ENCODE measurements at regions not wholly inside any gene's neighbourhood (a gene's known extent, or its start where the extent isn't known, plus 50 kb on each side); places are given as distances from the start of the nearest gene placed in this dataset.

DNA sequence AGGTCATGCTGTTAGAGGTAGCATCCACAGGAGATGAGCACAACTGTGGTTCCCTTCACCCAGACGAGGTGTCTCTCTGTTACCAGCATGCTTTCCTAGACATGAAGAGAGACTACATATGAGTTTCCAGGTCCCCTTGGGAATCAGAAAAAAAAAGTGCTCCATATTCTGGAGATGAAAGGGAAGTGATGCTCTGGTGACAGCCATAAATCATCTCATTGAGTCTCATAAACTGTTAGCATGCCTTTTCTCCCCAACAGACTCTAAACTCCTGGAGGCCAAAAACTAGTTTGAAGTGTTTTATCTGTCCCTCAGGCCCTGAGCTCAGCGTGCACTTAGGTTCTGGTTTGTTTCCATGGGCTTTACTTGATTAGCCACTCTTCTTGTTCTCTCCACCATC, 124.6 kb upstream of the CREB1 start:
- dilution Hi-C loops (cut with HindIII; ENCODE audit: low sequenced_read_pairs, unreplicated experiment) (no loop called here), intact Hi-C loops (cut with micrococcal nuclease) (no loop called here), in situ Hi-C loops (cut with MboI; ENCODE audit: low sequenced_read_pairs) (no loop called here)
- no peak overlapping the region for H4K5ac ChIP-seq (ENCODE audit: low read depth, low read length)
- WGBS, 2 experiments (ENCODE audit: extremely low coverage in 2 of 2, insufficient read length in 1 of 2), result no CpG with 5 or more reads among the region's 2 CpGs
- H4K20me1 ChIP-seq (ENCODE audit: insufficient read depth, low read length), result no peaks in the 10 kb centered on the region
- H3K4me3 ChIP-seq (ENCODE audit: insufficient read depth, low read depth, low read length), result no peak overlapping the region
- no peak overlapping the region for H3K23ac ChIP-seq (ENCODE audit: low read depth, low read length)
- no peak overlapping the region for H4K91ac ChIP-seq (ENCODE audit: insufficient read depth, low read depth, low read length)
- H3K4me1 ChIP-seq (ENCODE audit: control insufficient read depth, insufficient read depth, low read length), result peaks cover 2% of the 10 kb centered on the region; the same call in 1 of the 2 replicates
- H2BK120ac ChIP-seq (ENCODE audit: low read depth, low read length), result no peak overlapping the region
- H3K9me3 ChIP-seq (ENCODE audit: control insufficient read depth, insufficient read depth, low read length), result no peaks in the 10 kb centered on the region
- H2AK5ac ChIP-seq (ENCODE audit: low read depth, low read length), result no peak overlapping the region
- no peaks in the 10 kb centered on the region for H3K9me1 ChIP-seq (ENCODE audit: insufficient read depth, low read length)
- H3K79me1 ChIP-seq (ENCODE audit: low read depth in 1 of 2, low read length in 2 of 2), result no peaks in the 10 kb centered on the region
- H2BK15ac ChIP-seq (ENCODE audit: low read depth, low read length), result no peak overlapping the region
- no peak overlapping the region for H2BK20ac ChIP-seq (ENCODE audit: low read depth, low read length)
- H3K14ac ChIP-seq (replicated peaks; ENCODE audit: low read depth, low read length), result no peak overlapping the region
- H4K8ac ChIP-seq (ENCODE audit: low read depth in 2 of 2, low read length in 2 of 2), result no peak overlapping the region
- H2AFZ ChIP-seq (replicated peaks; ENCODE audit: low read length, poor library complexity), result no peak overlapping the region
- ChIA-PET POLR2A (ENCODE audit: unreplicated experiment) (no interaction called here), CTCF (no interaction called here)
- DNase-seq (no peak), ATAC-seq (ENCODE audit: low read depth) (no peak)
- H3K18ac ChIP-seq (ENCODE audit: low read depth, low read length), result no peak overlapping the region
- TF ChIP-seq MAFK (IDR thresholded peaks at IDR 0.05; ENCODE audit: low read depth, low read length), result no peak
- TF ChIP-seq CHD1 (IDR thresholded peaks at IDR 0.05; ENCODE audit: low read depth, low read length), result no peak
- no peak for TF ChIP-seq NFE2L2 (IDR thresholded peaks at IDR 0.05; ENCODE audit: low read depth, low read length)
- TF ChIP-seq USF2 (IDR thresholded peaks at IDR 0.05; ENCODE audit: low read depth, low read length), result no peak
- TF ChIP-seq RAD21 (IDR thresholded peaks at IDR 0.05; ENCODE audit: low read length), result no peak
- TF ChIP-seq CEBPB (IDR thresholded peaks at IDR 0.05; ENCODE audit: low read depth, low read length), result no peak
- TF ChIP-seq FOS (IDR thresholded peaks at IDR 0.05; ENCODE audit: low read depth, low read length), result no peak
- no peak for TF ChIP-seq RFX5 (IDR thresholded peaks at IDR 0.05; ENCODE audit: low read depth, low read length)
- no peak for TF ChIP-seq MXI1 (IDR thresholded peaks at IDR 0.05; ENCODE audit: borderline replicate concordance, low read depth, low read length)
- TF ChIP-seq SMC3 (IDR thresholded peaks at IDR 0.05; ENCODE audit: low read depth, low read length), result no peak
- TF ChIP-seq POLR2A (IDR thresholded peaks at IDR 0.05; ENCODE audit: low read depth, low read length), result no peak
- no peak for TF ChIP-seq RCOR1 (IDR thresholded peaks at IDR 0.05; ENCODE audit: insufficient replicate concordance, low read length)
- no peak for TF ChIP-seq ELK1 (IDR thresholded peaks at IDR 0.05; ENCODE audit: borderline replicate concordance, low read depth, low read length)
- TF ChIP-seq MAZ (IDR thresholded peaks at IDR 0.05; ENCODE audit: borderline replicate concordance, low read depth, low read length), result no peak
- TF ChIP-seq BHLHE40 (IDR thresholded peaks at IDR 0.05; ENCODE audit: low read depth, low read length), result no peak
- TF ChIP-seq CTCF (conservative IDR thresholded peaks at IDR 0.05; ENCODE audit: low read depth, low read length), result no peak
- H3K4me2 ChIP-seq (ENCODE audit: low read depth, low read length), result no peak overlapping the region
- no peak overlapping the region for H3K27ac ChIP-seq (ENCODE audit: insufficient read depth, low read length)
- H2AK9ac ChIP-seq (replicated peaks; ENCODE audit: low read depth, low read length, poor library complexity), result no peak overlapping the region
- no peak overlapping the region for H3K9ac ChIP-seq (ENCODE audit: low read depth, low read length)
- H3K27me3 ChIP-seq (ENCODE audit: control insufficient read depth, insufficient read depth, low read length), result no peaks in the 10 kb centered on the region
- no peak overlapping the region for H2BK5ac ChIP-seq (ENCODE audit: low read depth, low read length, poor library complexity, severe bottlenecking)
- no TSS peak for BruUV-seq (replicated peaks)
- no peak overlapping the region for H3K56ac ChIP-seq (ENCODE audit: extremely low read depth, insufficient read depth, low read length)
- no peak overlapping the region for H3K4ac ChIP-seq (ENCODE audit: low read depth, low read length)
- no peaks in the 10 kb centered on the region for H3K36me3 ChIP-seq (ENCODE audit: control insufficient read depth, insufficient read depth, low read length)

Measured in IMR-90 (cell line).